C4-2B (cell line): ENCODE measurements at regions not wholly inside any gene's neighbourhood (a gene's known extent, or its start where the extent isn't known, plus 50 kb on each side); places are given as distances from the start of the nearest gene placed in this dataset.

Experiments used
- H3K27ac ChIP-seq: fragments of 450-650 bp; 2 replicates; pipeline ENCODE4 v1.5.1; 2017
- CTCF ChIP-seq: fragments of 450-650 bp; conservative IDR thresholded peaks from 2 replicates; pipeline ENCODE4 v1.5.1; 2017; ENCODE audit warnings: mild to moderate bottlenecking
- ZFX ChIP-seq: fragments of 450-650 bp; IDR thresholded peaks from 2 replicates; pipeline ENCODE4 v1.6.1; 2017

DNA sequence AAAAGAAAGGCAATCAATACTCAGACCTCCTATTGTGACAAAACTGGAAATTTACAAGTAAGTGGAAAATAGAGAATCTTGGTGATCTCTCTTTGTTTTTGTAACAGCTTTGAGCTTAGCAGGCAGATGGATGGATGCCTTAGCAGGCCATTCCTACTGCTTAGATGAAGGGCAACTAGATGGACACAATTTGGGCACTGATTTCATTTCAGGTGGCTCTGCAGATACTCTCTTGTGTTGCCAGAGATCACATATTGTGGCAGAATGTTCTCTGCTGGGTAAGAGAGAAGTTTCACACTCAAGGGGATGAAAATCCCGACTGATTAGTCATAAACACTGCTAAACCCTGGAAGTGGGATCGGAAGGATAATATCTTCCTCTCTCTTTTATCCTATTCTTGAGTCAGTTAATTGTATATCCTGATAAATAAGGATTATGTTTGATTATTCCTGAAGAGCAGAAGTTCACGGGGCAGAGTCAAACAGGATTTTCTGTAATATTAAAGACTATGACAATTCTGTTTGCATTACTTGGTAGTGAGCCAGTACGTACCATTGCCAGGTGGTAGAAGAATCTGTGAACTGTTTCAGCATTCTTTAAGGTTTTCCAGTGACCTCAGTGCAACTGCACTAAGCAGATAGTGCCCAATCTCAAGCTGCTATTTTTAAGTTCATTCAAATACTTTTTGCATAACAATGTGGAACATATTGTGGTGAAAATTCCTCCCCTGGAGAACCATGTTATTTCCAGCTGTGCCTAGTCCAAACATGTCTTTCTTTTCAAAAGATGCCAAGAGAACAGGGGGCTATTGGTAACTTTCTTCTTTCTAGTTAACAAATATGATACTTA, 974.3 kb downstream of the FSTL5 start:
- H3K27ac ChIP-seq = no peak overlapping the region
- TF ChIP-seq ZFX (no peak), CTCF (no peak)

DNA sequence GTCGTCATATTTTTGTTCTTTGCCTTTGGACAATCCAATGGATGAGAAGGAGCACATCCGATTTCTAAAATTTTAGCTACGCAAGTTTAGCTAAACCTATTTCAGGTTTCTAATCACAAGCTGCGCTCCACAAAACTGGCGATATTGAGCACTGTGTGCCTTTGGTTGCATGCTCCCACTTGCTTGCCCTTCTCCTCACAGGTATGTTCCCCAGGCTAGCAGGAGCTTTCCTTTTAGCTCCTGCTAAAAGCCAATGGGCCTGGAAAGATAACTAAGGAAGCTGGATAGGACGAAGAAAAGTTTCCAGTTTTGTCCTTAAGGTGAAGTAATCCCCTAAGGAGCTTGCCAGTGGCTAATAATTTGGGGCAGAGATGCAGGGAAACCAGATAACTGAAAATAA, 975.2 kb downstream of the FSTL5 start:
- no peak overlapping the region for H3K27ac ChIP-seq
- TF ChIP-seq CTCF = no peak
- TF ChIP-seq ZFX = no peak

DNA sequence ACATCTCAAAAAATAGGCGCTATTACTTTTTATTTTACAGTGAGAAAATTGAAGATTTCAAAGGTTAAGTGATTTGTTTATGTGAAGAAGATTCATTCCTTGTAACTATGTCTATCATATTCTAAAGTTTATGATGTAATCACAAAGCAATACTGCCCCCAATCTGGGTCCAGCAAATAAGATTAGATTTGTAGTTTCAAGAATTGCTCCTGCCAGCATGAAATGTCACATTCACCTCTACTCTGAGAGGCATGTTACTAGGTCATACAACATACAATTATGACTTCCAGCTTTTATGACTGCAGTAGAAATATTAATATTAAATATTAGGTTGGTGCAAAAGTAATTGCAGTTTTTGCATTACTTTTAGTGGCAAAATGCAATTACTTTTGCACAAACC, 976.2 kb downstream of the FSTL5 start:
- TF ChIP-seq ZFX (no peak), CTCF (no peak)
- no peak overlapping the region for H3K27ac ChIP-seq

DNA sequence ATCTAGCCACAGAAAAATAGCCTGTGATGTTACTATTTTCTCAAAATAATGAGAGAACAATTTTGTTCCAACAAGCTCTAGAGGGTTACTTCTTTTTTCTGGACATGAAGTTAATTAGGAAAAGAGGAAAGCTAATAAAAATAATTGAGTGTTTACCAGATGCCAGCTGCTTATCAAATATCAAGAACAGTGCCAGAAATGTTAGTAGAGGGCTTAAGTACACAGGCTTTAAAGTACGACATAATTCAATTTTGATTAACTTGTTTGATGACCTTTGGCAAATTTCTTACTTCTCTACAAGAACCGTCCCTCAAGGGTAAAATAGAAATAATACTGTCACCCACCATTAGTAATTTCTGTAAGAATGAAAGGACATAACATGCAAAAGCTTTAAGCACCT, 977.0 kb downstream of the FSTL5 start:
- TF ChIP-seq ZFX = no peak
- TF ChIP-seq CTCF = no peak
- no peak overlapping the region for H3K27ac ChIP-seq

GRCh38 chr4:161186012-161186411, 977.8 kb downstream of the FSTL5 start:
- H3K27ac ChIP-seq = no peak overlapping the region
- TF ChIP-seq ZFX (no peak), CTCF (no peak)

- TF ChIP-seq CTCF = no peak
- TF ChIP-seq ZFX = no peak
- no peak overlapping the region for H3K27ac ChIP-seq
These were observed 980.1 kb downstream of the FSTL5 start for GRCh38 chr4:161183729-161184128.

GRCh38 chr4:161182913-161183312, 980.9 kb downstream of the FSTL5 start:
- TF ChIP-seq CTCF (no peak), ZFX (no peak)
- H3K27ac ChIP-seq = no peak overlapping the region
